ENCODE measurements at regions not wholly inside any gene's neighbourhood (a gene's known extent, or its start where the extent isn't known, plus 50 kb on each side); places are given as distances from the start of the nearest gene placed in this dataset.

DNA sequence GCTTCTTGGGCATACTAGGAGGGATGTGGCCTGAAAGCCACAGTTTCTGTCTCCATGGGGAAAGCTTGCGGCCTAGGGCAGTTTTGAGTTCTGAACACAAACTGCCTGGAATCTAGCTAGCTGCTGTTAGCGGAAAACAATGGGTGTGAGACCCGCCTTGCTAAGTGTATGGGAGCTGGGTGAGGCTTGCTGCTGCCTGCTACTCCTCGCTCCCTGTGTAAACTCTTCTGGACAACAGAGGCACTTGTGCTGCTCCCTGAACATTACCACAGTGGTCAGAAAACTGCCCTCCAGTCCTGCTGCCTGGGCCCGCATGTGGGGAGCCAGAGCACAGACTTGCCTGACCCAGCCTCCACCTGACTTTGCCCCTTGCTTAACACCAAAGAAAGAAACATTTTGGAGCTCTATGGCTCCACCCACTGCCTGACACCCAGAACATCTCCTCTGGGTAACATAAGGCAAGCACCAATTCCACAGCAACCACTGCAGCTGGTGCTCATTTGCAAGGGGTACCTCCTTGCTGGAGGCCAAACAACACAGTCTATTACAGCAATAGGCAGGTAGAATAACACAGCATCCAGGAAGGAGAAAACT lies 766.3 kb upstream of the RAG2 start:
- TF ChIP-seq, protein P1, sequence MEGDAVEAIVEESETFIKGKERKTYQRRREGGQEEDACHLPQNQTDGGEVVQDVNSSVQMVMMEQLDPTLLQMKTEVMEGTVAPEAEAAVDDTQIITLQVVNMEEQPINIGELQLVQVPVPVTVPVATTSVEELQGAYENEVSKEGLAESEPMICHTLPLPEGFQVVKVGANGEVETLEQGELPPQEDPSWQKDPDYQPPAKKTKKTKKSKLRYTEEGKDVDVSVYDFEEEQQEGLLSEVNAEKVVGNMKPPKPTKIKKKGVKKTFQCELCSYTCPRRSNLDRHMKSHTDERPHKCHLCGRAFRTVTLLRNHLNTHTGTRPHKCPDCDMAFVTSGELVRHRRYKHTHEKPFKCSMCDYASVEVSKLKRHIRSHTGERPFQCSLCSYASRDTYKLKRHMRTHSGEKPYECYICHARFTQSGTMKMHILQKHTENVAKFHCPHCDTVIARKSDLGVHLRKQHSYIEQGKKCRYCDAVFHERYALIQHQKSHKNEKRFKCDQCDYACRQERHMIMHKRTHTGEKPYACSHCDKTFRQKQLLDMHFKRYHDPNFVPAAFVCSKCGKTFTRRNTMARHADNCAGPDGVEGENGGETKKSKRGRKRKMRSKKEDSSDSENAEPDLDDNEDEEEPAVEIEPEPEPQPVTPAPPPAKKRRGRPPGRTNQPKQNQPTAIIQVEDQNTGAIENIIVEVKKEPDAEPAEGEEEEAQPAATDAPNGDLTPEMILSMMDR (IDR thresholded peaks at IDR 0.05) = no peak
- no peak for TF ChIP-seq EP300 (IDR thresholded peaks at IDR 0.05)

Data from stomach (tissue), 4 donors.